Liver (tissue), 3 donors: ENCODE measurements at regions not wholly inside any gene's neighbourhood (a gene's known extent, or its start where the extent isn't known, plus 50 kb on each side); places are given as distances from the start of the nearest gene placed in this dataset.

Source experiments
- CTCF ChIP-seq: fragments of 150-350 bp; IDR thresholded peaks from 2 replicates; pipeline ENCODE4 v1.5.1; 2017; ENCODE audit warnings: improper control_type of control experiment, low read depth, low read length; ENCODE audit not compliant: missing input control
- GABPA ChIP-seq, 2 donors: IDR thresholded peaks in 1 of 2; conservative IDR thresholded peaks in 1 of 2; 2 replicates each; pipeline ENCODE4 v1.6.1; 2016; ENCODE audit warnings: antibody characterized with exemption in 2 of 2, mild to moderate bottlenecking in 1 of 2, moderate library complexity in 1 of 2
- HNF4A ChIP-seq, 2 donors: conservative IDR thresholded peaks; 2 replicates each; pipeline ENCODE4 v1.6.1; 2016; ENCODE audit warnings: antibody characterized with exemption in 2 of 2, mild to moderate bottlenecking in 2 of 2
- RAD21 ChIP-seq, 2 donors: IDR thresholded peaks; 2 replicates each; pipeline ENCODE4 v1.6.1; 2016; ENCODE audit warnings: antibody characterized with exemption in 2 of 2, mild to moderate bottlenecking in 2 of 2
- REST ChIP-seq: IDR thresholded peaks from 2 replicates; pipeline ENCODE4 v1.6.1; 2016; ENCODE audit warnings: antibody characterized with exemption, mild to moderate bottlenecking
- TAF1 ChIP-seq: conservative IDR thresholded peaks from 2 replicates; pipeline ENCODE4 v1.6.1; 2016; ENCODE audit warnings: antibody characterized with exemption, mild to moderate bottlenecking
- ZBTB33 ChIP-seq: IDR thresholded peaks from 2 replicates; pipeline ENCODE4 v1.6.1; 2016; ENCODE audit warnings: antibody characterized with exemption
- TF ChIP-seq, protein P1 (sequence below): IDR thresholded peaks from 2 replicates; pipeline ENCODE4 v1.6.1; 2016; ENCODE audit warnings: antibody characterized with exemption
- donor health status: healthy.
- donor health status: healthy.

DNA sequence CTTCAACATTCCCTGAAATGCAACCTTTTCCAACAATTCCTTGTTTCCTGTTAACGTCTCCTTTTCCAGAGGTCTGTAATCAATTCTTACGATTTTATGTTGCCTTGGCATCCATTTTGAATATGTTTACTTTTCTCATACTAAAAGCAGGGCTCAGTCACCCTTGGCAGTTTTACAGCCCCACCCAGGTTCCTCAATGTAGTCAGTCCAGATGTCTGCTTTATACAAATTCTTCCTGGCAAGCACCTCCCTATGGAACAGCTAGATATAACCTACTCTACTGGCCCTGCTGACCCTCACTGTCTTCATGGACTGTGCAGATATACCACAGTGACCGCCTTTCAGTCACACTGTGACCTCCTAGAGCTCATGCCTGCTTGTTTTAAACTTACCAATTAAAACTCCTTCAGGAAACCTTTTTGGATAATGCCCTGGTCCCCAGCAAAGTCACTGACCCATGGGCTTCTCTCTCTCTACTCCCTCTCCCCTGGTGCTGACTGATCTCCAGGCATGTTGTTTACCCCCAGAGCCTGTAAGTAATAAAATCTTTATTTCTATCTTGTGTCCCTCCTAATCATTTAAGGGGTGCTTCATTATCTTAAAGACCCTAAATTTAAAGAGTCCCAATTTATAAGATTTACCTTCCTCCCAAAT, 147.1 kb upstream of the STEAP1 start:
- TF ChIP-seq, protein P1, sequence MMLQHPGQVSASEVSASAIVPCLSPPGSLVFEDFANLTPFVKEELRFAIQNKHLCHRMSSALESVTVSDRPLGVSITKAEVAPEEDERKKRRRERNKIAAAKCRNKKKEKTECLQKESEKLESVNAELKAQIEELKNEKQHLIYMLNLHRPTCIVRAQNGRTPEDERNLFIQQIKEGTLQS = no peak
- no peak for TF ChIP-seq ZBTB33
- no peak for TF ChIP-seq TAF1
- TF ChIP-seq RAD21 (IDR thresholded peaks at IDR 0.05) = no peak
- no peak for TF ChIP-seq CTCF
- no peak for TF ChIP-seq REST
- no peak for TF ChIP-seq HNF4A (conservative IDR thresholded peaks at IDR 0.05)
- TF ChIP-seq GABPA (IDR thresholded peaks at IDR 0.05 in 1 of 2, conservative IDR thresholded peaks at IDR 0.05 in 1 of 2) = no peak
